Activated T-helper 2 cell treated with anti-CD3 and anti-CD28 coated beads, Interferon-gamma antibody, Interleukin-2, Interleukin-4, amounts not matched to agents 10 μg/mL and 5 μg/mL and 100 μg/mL, durations not matched to agents 14 hours and 24 hours and 36 hours (primary cell): ENCODE measurements at regions not wholly inside any gene's neighbourhood (a gene's known extent, or its start where the extent isn't known, plus 50 kb on each side); places are given as distances from the start of the nearest gene placed in this dataset.

Experiments
- DNase-seq: peaks from one replicate; pipeline ENCODE4 v3.0.0; 2021; ENCODE audit warnings: low spot score
- H3K27ac Mint-ChIP-seq: one replicate; pipeline ENCODE4 v1.8.0; 2021; ENCODE audit warnings: mixed read lengths
- H3K27me3 Mint-ChIP-seq: one replicate; pipeline ENCODE4 v1.8.0; 2021; ENCODE audit warnings: low read depth, mixed read lengths
- H3K36me3 Mint-ChIP-seq: one replicate; pipeline ENCODE4 v1.8.0; 2021; ENCODE audit warnings: low read depth, mixed read lengths
- H3K4me1 Mint-ChIP-seq: one replicate; pipeline ENCODE4 v1.8.0; 2021; ENCODE audit warnings: low read depth, mixed read lengths
- H3K4me3 Mint-ChIP-seq: one replicate; pipeline ENCODE4 v1.8.0; 2021; ENCODE audit warnings: low read depth, mild to moderate bottlenecking, moderate library complexity, mixed read lengths
- H3K9me3 Mint-ChIP-seq: one replicate; pipeline ENCODE4 v1.8.0; 2021; ENCODE audit warnings: mixed read lengths
- intact Hi-C: fragments of 100-400 bp; cut with micrococcal nuclease; formaldehyde crosslinking; loops from one replicate; pipeline ENCODE4 v1.15.1; 2023

DNA sequence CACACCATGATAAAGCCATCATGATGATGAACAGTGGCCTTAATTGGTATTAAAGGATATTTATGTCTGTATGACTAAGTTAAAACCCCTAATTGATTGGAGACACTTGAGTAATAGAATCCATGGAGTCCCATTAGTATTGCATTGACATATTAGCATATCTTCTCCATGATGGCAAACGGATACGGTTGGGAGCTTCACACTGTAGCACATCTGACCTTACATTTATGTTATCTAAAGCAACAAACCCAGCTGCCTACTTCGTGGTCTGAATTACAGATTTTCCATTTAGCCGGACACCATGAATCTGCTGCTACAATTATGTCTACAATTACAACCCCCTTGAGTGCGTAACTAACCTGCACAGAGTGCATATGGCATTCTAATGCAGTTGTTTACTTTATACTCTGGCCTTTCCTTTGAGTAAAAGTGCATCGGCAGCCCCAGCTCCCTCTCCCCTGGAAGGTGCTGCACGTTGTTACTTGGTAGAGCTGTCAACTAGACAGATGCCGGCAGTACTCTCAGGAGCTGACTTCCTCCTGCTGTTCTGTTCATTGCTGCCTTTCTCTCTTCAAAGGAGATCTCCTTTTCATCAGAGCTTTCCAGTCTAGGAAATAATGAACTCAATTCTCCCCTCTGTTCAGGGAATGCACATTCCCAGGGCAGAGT lies 92.1 kb downstream of the LRRC30 start:
- DNase-seq, result no peak
- Mint-ChIP-seq H3K27me3 (no peaks in the 10 kb centered on the region), H3K4me3 (no peak overlapping the region), H3K4me1 (no peaks in the 10 kb centered on the region), H3K9me3 (peaks cover 16% of the 10 kb centered on the region), H3K27ac (no peak overlapping the region), H3K36me3 (no peaks in the 10 kb centered on the region)
- intact Hi-C loops, result no loop called here

DNA sequence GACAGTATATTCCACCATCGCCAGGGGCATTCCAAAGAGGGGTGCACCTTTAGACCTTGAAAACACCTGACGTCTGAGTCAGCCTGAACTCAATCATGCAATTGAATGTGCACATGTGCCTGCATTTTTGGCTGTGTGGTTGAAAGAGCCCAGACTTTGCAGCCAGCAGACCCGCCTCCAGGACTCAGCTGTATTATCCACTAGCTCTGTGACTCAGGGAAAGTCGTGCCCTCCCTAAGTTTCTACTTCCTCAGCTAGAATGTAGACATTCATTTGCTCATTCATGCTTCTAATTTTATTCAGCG lies 94.2 kb downstream of the LRRC30 start:
- Mint-ChIP-seq H3K9me3 (peaks cover 16% of the 10 kb centered on the region), H3K4me3 (no peak overlapping the region), H3K27ac (no peak overlapping the region), H3K27me3 (no peaks in the 10 kb centered on the region), H3K4me1 (no peaks in the 10 kb centered on the region), H3K36me3 (no peaks in the 10 kb centered on the region)
- DNase-seq, result no peak
- intact Hi-C loops, result no loop called here

DNA sequence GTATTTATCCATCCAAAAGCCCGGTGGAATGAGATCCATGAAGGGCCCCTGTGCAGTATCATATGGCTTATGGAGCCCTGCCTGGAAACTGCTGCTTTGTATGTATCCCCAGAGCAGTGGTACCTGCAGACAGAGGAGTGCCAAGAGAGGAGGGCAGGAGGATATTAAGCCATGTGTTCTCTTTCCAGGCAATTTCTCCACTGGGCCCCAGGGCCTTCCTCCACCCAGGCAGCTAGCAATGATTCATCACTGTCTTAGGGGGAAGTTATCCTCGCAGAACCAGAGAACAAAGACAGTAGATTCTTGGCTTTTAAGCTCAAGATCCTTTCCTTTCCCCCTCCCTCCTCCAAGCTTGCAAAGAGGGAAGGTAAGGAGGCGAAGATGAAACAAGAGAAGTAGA lies 98.1 kb downstream of the LRRC30 start:
- no peak for DNase-seq
- no peaks in the 10 kb centered on the region for H3K4me1 Mint-ChIP-seq
- H3K27ac Mint-ChIP-seq, result no peak overlapping the region
- no peaks in the 10 kb centered on the region for H3K36me3 Mint-ChIP-seq
- H3K27me3 Mint-ChIP-seq, result no peaks in the 10 kb centered on the region
- peaks cover 18% of the 10 kb centered on the region for H3K9me3 Mint-ChIP-seq
- no peak overlapping the region for H3K4me3 Mint-ChIP-seq
- intact Hi-C loops, result no loop called here

DNA sequence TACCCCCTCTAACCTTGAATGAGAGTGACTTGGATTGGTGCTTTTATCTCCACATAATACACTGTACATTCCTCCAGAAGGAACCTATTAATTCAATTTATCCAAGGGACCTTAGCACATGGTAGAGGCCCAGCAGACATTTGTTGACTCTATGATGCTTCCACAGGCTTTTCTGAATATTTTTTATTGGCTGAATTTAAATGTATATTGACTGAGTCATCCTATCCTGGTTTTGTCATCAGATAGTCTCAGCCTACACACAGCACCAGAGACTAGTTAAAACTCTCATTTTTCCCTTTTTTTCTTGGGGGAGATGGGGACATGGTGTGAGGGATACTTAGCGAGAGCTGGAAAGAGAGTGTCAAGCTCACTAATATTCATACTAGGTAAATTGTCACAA lies 101.6 kb downstream of the LRRC30 start:
- H3K4me3 Mint-ChIP-seq, result no peak overlapping the region
- intact Hi-C loops, result no loop called here

DNA sequence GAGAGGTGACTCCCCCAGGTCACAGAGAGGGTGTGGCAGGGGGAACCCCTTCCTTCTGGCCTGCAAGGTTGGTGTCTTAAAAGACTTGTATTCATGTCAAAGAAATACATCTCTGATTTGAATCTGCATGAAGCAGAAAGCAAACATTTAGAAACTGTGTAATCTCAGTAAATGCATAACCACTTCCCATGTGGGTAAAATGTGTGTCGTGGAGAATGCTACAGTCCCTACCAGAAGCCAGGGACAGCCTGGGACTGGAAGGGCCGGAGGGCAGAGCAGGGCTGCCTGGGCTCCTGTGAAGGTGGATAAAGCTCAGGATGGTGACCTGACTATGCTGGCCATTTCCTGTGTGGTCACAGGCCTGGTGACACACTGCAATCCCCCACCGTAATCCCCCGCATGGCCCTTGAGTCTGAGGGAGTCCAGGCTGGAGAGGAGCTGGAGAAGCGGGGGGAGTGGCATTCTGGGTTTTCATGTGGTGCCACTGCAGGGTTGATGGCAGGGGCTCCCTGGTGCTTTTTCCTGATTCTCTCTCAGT lies 102.2 kb downstream of the LRRC30 start:
- H3K9me3 Mint-ChIP-seq, result peaks cover 5% of the 10 kb centered on the region
- H3K36me3 Mint-ChIP-seq, result no peaks in the 10 kb centered on the region
- intact Hi-C loops, result no loop called here
- no peak overlapping the region for H3K4me3 Mint-ChIP-seq
- no peaks in the 10 kb centered on the region for H3K27me3 Mint-ChIP-seq
- H3K27ac Mint-ChIP-seq, result no peak overlapping the region
- H3K4me1 Mint-ChIP-seq, result no peaks in the 10 kb centered on the region
- no peak for DNase-seq

More for the DNA sequence above, 101.6 kb downstream of the LRRC30 start:
- Mint-ChIP-seq H3K4me1 (no peaks in the 10 kb centered on the region), H3K27me3 (no peaks in the 10 kb centered on the region), H3K9me3 (peaks cover 9% of the 10 kb centered on the region), H3K27ac (no peak overlapping the region), H3K36me3 (no peaks in the 10 kb centered on the region)
- DNase-seq, result no peak

DNA sequence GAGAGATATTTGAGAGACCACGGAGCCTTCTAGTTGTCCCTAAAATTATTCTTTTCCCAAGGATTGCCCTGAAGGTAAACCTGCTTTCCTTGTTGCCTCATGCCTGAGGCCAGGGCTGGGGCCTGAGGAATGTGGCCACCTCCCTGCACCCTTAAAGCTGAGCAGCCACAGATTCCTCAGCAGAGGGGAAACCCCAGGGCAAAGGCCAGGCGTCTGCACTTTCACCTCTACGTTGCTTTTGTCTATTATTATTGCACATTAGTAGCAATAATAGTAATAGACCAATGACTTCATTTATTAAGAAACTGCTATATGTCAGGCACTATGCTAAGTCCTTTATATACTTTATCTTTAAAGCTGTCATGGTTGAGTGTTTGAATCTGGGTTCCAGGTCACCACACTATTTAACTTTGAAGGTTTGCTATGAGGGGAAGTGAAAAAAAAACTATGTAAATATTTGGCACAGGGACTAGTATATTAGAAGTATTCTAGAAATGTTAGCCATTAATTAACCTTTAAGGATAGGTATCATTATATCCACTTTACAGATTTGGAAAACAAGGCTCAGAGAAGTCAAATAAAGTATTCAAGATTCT lies 104.2 kb downstream of the LRRC30 start:
- Mint-ChIP-seq H3K27ac (no peak overlapping the region), H3K27me3 (no peaks in the 10 kb centered on the region), H3K36me3 (no peaks in the 10 kb centered on the region), H3K4me3 (no peak overlapping the region), H3K4me1 (no peaks in the 10 kb centered on the region), H3K9me3 (peaks cover 5% of the 10 kb centered on the region)
- intact Hi-C loops, result no loop called here
- DNase-seq, result no peak

DNA sequence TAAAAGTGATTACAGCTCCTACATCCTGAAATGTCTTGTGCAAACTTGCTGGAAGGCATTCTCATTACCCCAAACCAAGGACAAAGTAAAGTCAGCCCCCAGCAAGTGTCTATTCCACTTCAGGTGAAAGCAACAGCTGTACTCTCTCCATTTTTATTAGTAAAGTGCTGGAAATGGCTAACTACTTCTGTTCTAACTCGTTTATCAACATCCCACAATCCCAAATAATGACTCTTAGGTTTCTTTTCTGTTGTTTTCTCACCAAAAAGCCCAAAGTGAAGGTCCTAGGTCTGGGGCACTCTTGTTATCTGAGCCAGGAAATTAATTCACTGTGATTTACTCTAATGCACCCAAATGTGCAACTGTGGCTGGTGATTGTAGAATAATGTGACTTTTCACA lies 105.7 kb downstream of the LRRC30 start:
- intact Hi-C loops, result no loop called here
- H3K27me3 Mint-ChIP-seq, result no peaks in the 10 kb centered on the region
- DNase-seq, result no peak
- H3K9me3 Mint-ChIP-seq, result peaks cover 5% of the 10 kb centered on the region
- H3K4me1 Mint-ChIP-seq, result no peaks in the 10 kb centered on the region
- H3K36me3 Mint-ChIP-seq, result no peaks in the 10 kb centered on the region
- H3K4me3 Mint-ChIP-seq, result no peak overlapping the region
- H3K27ac Mint-ChIP-seq, result no peak overlapping the region

DNA sequence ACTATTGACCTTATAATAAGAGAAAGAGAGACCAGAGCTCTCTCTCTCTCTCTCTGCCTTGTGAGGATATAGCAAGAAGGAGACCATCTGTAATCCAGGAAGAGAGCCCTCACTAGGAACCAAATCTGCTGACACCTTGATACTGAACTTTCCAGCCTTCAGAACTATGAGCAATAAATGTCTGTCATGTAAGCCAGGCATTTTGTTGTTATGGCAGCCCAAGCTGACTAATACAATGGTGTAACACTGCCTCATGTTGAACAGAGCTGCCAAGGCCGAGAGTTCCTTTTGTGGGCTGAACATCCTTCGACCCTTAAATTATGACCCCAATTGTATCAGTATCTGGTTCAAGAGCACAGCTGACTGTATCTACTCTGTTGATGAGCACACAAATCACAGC lies 108.0 kb downstream of the LRRC30 start:
- Mint-ChIP-seq H3K27ac (no peak overlapping the region), H3K27me3 (no peaks in the 10 kb centered on the region), H3K4me3 (no peak overlapping the region), H3K9me3 (peaks cover 13% of the 10 kb centered on the region), H3K4me1 (no peaks in the 10 kb centered on the region), H3K36me3 (no peaks in the 10 kb centered on the region)
- no peak for DNase-seq
- intact Hi-C loops, result no loop called here

DNA sequence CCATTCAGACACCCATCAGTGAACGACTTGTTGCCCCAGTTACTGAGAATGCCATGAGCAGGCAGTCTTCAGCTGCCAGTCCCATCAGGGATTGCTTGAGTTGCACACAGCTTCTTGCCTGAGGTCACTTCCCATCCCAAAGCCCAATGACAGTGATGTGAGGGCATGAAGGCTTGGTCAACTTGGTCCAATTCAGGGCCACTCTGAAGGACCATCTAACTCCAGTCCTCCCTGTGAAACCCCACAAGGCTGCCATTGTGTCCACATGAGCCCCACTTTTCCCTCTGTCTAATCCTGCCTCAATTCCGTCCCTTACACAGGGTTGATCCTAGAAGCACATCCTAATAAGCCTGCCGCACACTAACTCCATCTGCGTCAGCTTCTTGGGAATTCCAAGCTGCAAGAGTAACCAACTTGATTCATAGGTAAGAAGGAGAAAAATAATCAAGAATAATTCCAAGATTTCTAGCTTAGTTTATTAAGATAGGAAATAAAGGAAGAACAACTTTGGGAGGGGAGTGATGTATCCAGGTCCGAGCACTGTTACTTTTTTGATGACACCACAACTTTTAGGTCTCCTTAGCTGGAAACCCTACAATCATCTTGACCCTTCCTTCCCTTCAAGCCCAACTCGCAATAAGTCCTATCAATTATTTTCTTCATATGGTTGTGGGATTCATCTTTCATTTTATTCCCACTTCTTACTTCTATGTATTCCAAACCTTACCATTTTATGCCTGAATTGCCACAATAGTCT lies 110.9 kb downstream of the LRRC30 start:
- H3K4me3 Mint-ChIP-seq, result no peak overlapping the region
- no peaks in the 10 kb centered on the region for H3K4me1 Mint-ChIP-seq
- H3K27ac Mint-ChIP-seq, result no peak overlapping the region
- intact Hi-C loops, result no loop called here
- H3K27me3 Mint-ChIP-seq, result no peaks in the 10 kb centered on the region
- no peak for DNase-seq
- peaks cover 11% of the 10 kb centered on the region for H3K9me3 Mint-ChIP-seq
- no peaks in the 10 kb centered on the region for H3K36me3 Mint-ChIP-seq

DNA sequence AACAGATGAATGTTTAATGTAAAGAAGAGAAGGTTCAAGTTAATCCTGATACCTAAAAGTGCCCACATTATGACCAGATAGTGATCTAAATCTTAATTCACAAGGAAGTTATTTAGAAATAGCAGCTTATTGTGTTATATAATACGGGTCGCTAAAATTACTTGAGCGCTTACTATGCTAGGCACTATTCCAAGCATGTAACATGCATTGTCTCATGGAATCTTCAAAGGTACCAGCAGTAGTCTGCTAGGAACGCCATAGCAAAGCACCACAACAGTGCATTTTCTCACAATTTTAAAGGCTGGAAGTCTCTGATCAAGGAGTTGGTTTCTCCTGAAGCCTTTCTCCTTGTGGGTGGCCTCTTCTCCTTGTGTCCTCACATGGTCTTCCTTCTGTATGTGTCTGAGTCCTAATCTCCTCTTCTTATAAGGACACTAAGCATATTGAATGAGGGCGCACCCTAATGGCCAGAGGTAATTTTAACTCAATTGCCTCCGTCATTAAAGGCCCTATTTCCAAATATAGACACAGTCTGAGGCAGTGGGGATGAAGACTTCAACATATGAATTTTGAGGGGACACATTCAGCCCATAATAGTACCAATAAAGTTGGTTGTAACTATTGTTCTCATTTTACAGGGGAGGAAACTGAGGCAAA lies 118.4 kb downstream of the LRRC30 start:
- Mint-ChIP-seq H3K36me3 (no peaks in the 10 kb centered on the region), H3K9me3 (peaks cover 9% of the 10 kb centered on the region), H3K27ac (no peak overlapping the region), H3K4me3 (no peak overlapping the region), H3K4me1 (no peaks in the 10 kb centered on the region), H3K27me3 (no peaks in the 10 kb centered on the region)
- DNase-seq, result no peak
- intact Hi-C loops, result no loop called here

DNA sequence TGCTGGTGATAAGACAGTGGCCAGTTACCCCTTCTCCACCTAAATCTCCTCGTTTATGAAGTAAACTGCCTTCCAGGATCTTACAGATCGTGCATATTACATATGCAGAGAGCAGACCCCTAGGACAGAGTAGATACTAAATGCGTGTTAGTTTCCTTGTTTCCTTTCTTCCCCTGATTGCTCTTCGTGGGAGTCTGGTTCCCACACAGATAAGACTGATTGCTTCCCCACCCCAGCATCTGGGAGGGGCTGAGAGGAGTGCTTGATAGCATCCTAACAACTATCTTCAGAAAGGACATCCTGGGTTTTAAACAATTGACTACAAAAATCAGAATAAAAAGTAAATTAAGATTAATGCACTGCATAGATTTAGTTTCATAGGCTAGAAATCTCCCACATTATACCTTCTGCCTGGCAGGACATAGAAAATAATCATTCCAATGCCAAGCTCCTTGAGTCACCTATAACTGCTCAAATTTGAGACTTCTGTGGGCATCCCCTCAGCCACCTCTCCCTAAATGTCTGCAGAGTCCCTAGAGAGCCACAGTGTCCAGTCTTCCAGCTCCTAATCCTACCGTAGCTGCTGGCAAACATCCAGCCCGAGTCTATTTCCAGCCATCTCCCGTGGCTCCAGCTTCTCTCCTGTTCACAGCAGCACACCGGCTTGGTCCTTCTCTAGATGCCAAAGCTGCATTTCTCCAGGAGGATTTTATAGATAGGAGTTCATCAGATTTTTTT lies 128.3 kb downstream of the LRRC30 start:
- Mint-ChIP-seq H3K36me3 (no peaks in the 10 kb centered on the region), H3K9me3 (peaks cover 33% of the 10 kb centered on the region), H3K27me3 (no peaks in the 10 kb centered on the region), H3K27ac (no peak overlapping the region), H3K4me1 (no peaks in the 10 kb centered on the region), H3K4me3 (no peak overlapping the region)
- intact Hi-C loops, result no loop called here
- no peak for DNase-seq

DNA sequence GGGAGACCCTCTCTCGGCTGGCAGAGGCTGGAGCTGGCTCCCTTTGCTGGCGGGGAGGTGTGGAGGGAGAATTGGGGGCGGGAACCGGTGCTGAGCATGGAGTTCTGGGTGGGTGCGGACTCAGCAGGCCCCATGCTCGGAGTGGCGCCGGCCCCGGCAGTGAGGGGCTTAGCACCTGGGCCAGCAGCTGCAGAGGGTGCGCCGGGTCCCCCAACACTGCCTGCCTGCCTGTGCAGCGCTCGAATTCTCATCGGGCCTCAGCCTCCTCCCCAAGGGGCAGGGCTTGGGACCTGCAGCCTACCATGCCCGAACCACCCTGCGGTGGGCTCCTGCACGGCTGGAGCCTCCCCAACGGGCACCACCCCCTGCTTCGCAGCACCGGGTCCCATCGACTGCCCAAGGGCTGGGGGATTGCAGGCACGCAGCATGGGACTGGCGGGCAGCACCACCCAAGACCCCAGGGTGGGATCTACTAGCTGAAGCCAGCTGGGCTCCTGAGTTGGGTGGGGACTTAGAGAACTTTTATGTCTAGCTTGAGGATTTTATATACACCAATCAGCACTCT lies 129.8 kb downstream of the LRRC30 start:
- Mint-ChIP-seq H3K4me3 (no peak overlapping the region), H3K4me1 (no peaks in the 10 kb centered on the region), H3K36me3 (no peaks in the 10 kb centered on the region), H3K27me3 (no peaks in the 10 kb centered on the region), H3K27ac (no peak overlapping the region), H3K9me3 (peaks cover 31% of the 10 kb centered on the region)
- no peak for DNase-seq
- intact Hi-C loops, result no loop called here
